K562 (cell line): ENCODE measurements at regions not wholly inside any gene's neighbourhood (a gene's known extent, or its start where the extent isn't known, plus 50 kb on each side); places are given as distances from the start of the nearest gene placed in this dataset.

Experiments used
- ATAC-seq: fragments of 200-7000 bp; cut with Tn5 transposase; 3 replicates; pipeline ENCODE4 v1.9.1; 2020; ENCODE audit warnings: moderate library complexity
- BruUV-seq: library from RNA; stranded (reverse); fragments of 400-500 nt; replicated peaks from 2 replicates; lab custom pipeline; 2021; lab: Mats Ljungman, UMichigan
- CTCF ChIA-PET: fragments of 300-600 bp; formaldehyde crosslinking; extraction: SDS; loops from one replicate; lab custom pipeline; 2021; ENCODE audit warnings: low intra/inter-chr PET ratio; lab: Yijun Ruan, JAX
- POLR2A ChIA-PET: fragments of 300-600, 350-650 bp; sonication (Branson Sonifier 250); formaldehyde crosslinking; extraction: SDS; loops from one replicate; lab custom pipeline; 2021; ENCODE audit warnings: antibody characterized with exemption, inconsistent platforms; lab: Yijun Ruan, JAX
- DNase-seq, 4 experiments: peaks; one replicate each; pipeline versions ENCODE4 v3.0.0 to v3.0.0-alpha.2; 2011 to 2018; ENCODE audit warnings: low spot score in 3 of 4, mixed read lengths in 3 of 4; ENCODE audit errors: extremely low read depth in 1 of 4
- FAIRE-seq: peaks from 2 replicates; lab custom pipeline; 2011; peaks lifted over from hg19 to GRCh38; lab: Jason Lieb, UNC
- H2AFZ ChIP-seq: 2 replicates; pipeline ENCODE4 v1.6.0; 2011; ENCODE audit warnings: low read depth, low read length, control low read depth, inconsistent platforms
- H3K27ac ChIP-seq: fragments of 200-600 bp; 3 replicates; pipeline ENCODE4 v1.8.0; 2011; ENCODE audit warnings: low read depth, mild to moderate bottlenecking, control low read depth, inconsistent platforms, low read length, moderate library complexity, mixed read lengths; ENCODE audit errors: extremely low read depth
- H3K27me3 ChIP-seq, 2 experiments: fragments of 300-600 bp in 1 of 2; 2 replicates in 1 of 2; 3 replicates in 1 of 2; pipeline versions ENCODE4 v1.6.0 to v1.8.0; 2011; ENCODE audit warnings: inconsistent platforms in 2 of 2, low read length in 2 of 2, mild to moderate bottlenecking in 1 of 2, mixed read lengths in 1 of 2, moderate library complexity in 1 of 2; ENCODE audit not compliant: control insufficient read depth in 2 of 2, insufficient read depth in 2 of 2
- H3K36me3 ChIP-seq: fragments of 300-600 bp; 3 replicates; pipeline ENCODE4 v1.8.0; 2011; ENCODE audit warnings: mild to moderate bottlenecking, low read length, inconsistent platforms; ENCODE audit not compliant: control insufficient read depth, insufficient read depth
- H3K4me1 ChIP-seq, 2 experiments: fragments of 200-600 bp in 1 of 2; replicated peaks in 1 of 2; 2 replicates in 1 of 2; 3 replicates in 1 of 2; pipeline versions ENCODE4 v1.5.1 to v1.8.0; 2011; ENCODE audit warnings: inconsistent platforms in 2 of 2, low read length in 2 of 2, mild to moderate bottlenecking in 1 of 2, mixed read lengths in 1 of 2, moderate library complexity in 1 of 2; ENCODE audit not compliant: control insufficient read depth in 2 of 2, insufficient read depth in 2 of 2
- H3K4me2 ChIP-seq: 2 replicates; pipeline ENCODE4 v1.6.1; 2011; ENCODE audit warnings: low read length, control low read depth, inconsistent platforms, mixed read lengths; ENCODE audit not compliant: insufficient read depth
- H3K4me3 ChIP-seq: fragments of 200-600 bp; sonication (generic), shearing (Covaris generic); 2 replicates; pipeline ENCODE4 v1.5.1; 2016; ENCODE audit warnings: control low read depth, inconsistent platforms
- H3K79me2 ChIP-seq: fragments of 200-600 bp; 3 replicates; pipeline ENCODE4 v1.8.0; 2011; ENCODE audit warnings: low read length, inconsistent platforms; ENCODE audit not compliant: control insufficient read depth, insufficient read depth
- H3K9ac ChIP-seq, 2 experiments: 2 replicates each; pipeline versions ENCODE4 v1.6.0 to v1.6.1; 2011; ENCODE audit warnings: low read depth in 2 of 2, low read length in 2 of 2, control low read depth in 1 of 2, inconsistent platforms in 1 of 2, mild to moderate bottlenecking in 1 of 2, mixed read lengths in 1 of 2; ENCODE audit not compliant: insufficient read depth in 1 of 2
- H3K9me1 ChIP-seq: one replicate; pipeline ENCODE4 v1.6.0; 2011; ENCODE audit warnings: inconsistent platforms, mild to moderate bottlenecking, low read length, moderate library complexity; ENCODE audit not compliant: control insufficient read depth, insufficient read depth
- H3K9me3 ChIP-seq: replicated peaks from 2 replicates; pipeline ENCODE4 v1.5.1; 2011; ENCODE audit warnings: low read depth, low read length, inconsistent platforms; ENCODE audit not compliant: control insufficient read depth, insufficient read depth
- H4K20me1 ChIP-seq: replicated peaks from 2 replicates; pipeline ENCODE4 v1.6.1; 2011; ENCODE audit warnings: low read length, inconsistent platforms, mixed read lengths; ENCODE audit not compliant: control insufficient read depth, insufficient read depth
- FOXK2 ChIP-seq, 2 experiments: fragments of 450-650 bp; IDR thresholded peaks in 1 of 2; conservative IDR thresholded peaks in 1 of 2; 2 replicates each; pipeline ENCODE4 v1.6.1; 2016; ENCODE audit warnings: low read depth in 2 of 2, mild to moderate bottlenecking in 1 of 2
- POLR2AphosphoS5 ChIP-seq: IDR thresholded peaks from 2 replicates; pipeline ENCODE4 v1.6.1; 2011; ENCODE audit warnings: mild to moderate bottlenecking, low read depth, low read length, moderate library complexity; ENCODE audit not compliant: control insufficient read depth, insufficient read depth
- TEAD4 ChIP-seq, 2 experiments: sonication (generic) in 1 of 2; formaldehyde crosslinking in 1 of 2; IDR thresholded peaks; 2 replicates each; pipeline versions ENCODE4 v1.6.1 to v1.8.0; 2012 to 2022; ENCODE audit warnings: borderline replicate concordance in 1 of 2, inconsistent platforms in 1 of 2, low read length in 1 of 2, mild to moderate bottlenecking in 1 of 2, missing genetic modification reagents in 1 of 2
- ZNF318 ChIP-seq, 2 experiments: fragments of 450-650 bp; IDR thresholded peaks; 2 replicates each; pipeline ENCODE4 v1.6.1; 2016; ENCODE audit warnings: mild to moderate bottlenecking in 2 of 2, borderline replicate concordance in 1 of 2, low read depth in 1 of 2, moderate library complexity in 1 of 2
- ZNF395 ChIP-seq: fragments of 200-800 bp; sonication (Bioruptor generic); IDR thresholded peaks from 2 replicates; pipeline ENCODE4 v1.6.1; 2017; ENCODE audit warnings: missing genetic modification characterization, missing compliant biosample characterization
- WGBS: fragments of 100-300 bp; shearing (Covaris generic); methylation state at CpG from one replicate; pipeline ENCODE4 v1.1.6; 2016; ENCODE audit warnings: low coverage, mixed read lengths; ENCODE audit not compliant: insufficient coverage; ENCODE audit errors: missing lambda C conversion rate; 5-methylcytosine and 5-hydroxymethylcytosine counted together
- in situ Hi-C: fragments of 300-500 bp; cut with MboI; formaldehyde crosslinking; loops from 4 replicates; pipeline ENCODE4 v1.15.0; 2018; ENCODE audit warnings: inconsistent platforms, mixed read lengths
- intact Hi-C: fragments of 100-400 bp; cut with micrococcal nuclease; formaldehyde crosslinking; loops from 2 replicates; pipeline ENCODE4 v1.14.2; 2022

- Histone ChIP-seq H3K9me1 (no peaks in the 10 kb centered on the region), H3K4me1 (no peaks in the 10 kb centered on the region), H3K9ac (no peak overlapping the region), H3K4me3 (no peak overlapping the region), H3K36me3 (no peaks in the 10 kb centered on the region), H3K27ac (no peak overlapping the region), H2AFZ (no peak overlapping the region), H3K27me3 (no peaks in the 10 kb centered on the region), H3K4me2 (no peak overlapping the region), H4K20me1 (no peaks in the 10 kb centered on the region), H3K79me2 (no peaks in the 10 kb centered on the region), H3K9me3 (no peaks in the 10 kb centered on the region)
- ATAC-seq = no peak
- no TSS peak for BruUV-seq
- DNase-seq = no peak
- in situ Hi-C loops (no loop called here), intact Hi-C loops (no loop called here)
- POLR2A ChIA-PET = no interaction called here
- WGBS = 4% methylated on average over 4 of the region's 4 CpGs
- FAIRE-seq = no peak
- CTCF ChIA-PET = no interaction called here
- TF ChIP-seq FOXK2 (conservative IDR thresholded peaks at IDR 0.05 in 1 of 2, IDR thresholded peaks at IDR 0.05 in 1 of 2; ENCODE audit: low read depth in 2 of 2) (no peak), TEAD4 (IDR thresholded peaks at IDR 0.05; ENCODE audit: low read length) (no peak), TEAD4 (CRISPR knock-in tag; IDR thresholded peaks at IDR 0.05; ENCODE audit: borderline replicate concordance) (no peak), ZNF318 (IDR thresholded peaks at IDR 0.05; ENCODE audit: borderline replicate concordance in 1 of 2, low read depth in 1 of 2) (no peak), POLR2AphosphoS5 (no peak), ZNF395 (CRISPR knock-in tag) (no peak)
Measured at GRCh38 chr5:166117072-166118066, 2174.1 kb upstream of the WWC1 start.
